ENCODE measurements at regions not wholly inside any gene's neighbourhood (a gene's known extent, or its start where the extent isn't known, plus 50 kb on each side); places are given as distances from the start of the nearest gene placed in this dataset.
A peak's percentile ranks its signal among the peaks of the same experiment; 100 is the strongest.

GRCh38 chr20:24148372-24148771 lies 159.8 kb upstream of the GGTLC1 start:
- H3K36me3 ChIP-seq (ENCODE audit: control insufficient read depth in 3 of 3, insufficient read depth in 2 of 3, low read depth in 1 of 3, low read length in 3 of 3) = no peaks in the 10 kb centered on the region
- peaks cover 0 to 3% of the 10 kb centered on the region in 2 donors for H3K9me3 ChIP-seq (ENCODE audit: control insufficient read depth in 2 of 2, insufficient read depth in 1 of 2, low read depth in 1 of 2, low read length in 1 of 2)
- 54 to 72% (median 56%) methylated on average over 7 of the region's 7 CpGs for WGBS, 3 donors
- H3K4me3 ChIP-seq (ENCODE audit: low read depth in 1 of 3, low read length in 3 of 3) = no peak overlapping the region
- no peak for FAIRE-seq
- no peaks in the 10 kb centered on the region for H3K4me1 ChIP-seq (ENCODE audit: control insufficient read depth in 3 of 3, insufficient read depth in 2 of 3, low read depth in 1 of 3, low read length in 2 of 3)
- peak; percentile 6 to 30 for DNase-seq
- no peaks in the 10 kb centered on the region for H3K27me3 ChIP-seq (ENCODE audit: control insufficient read depth in 3 of 3, insufficient read depth in 3 of 3, low read length in 3 of 3)
- H3K27ac ChIP-seq (ENCODE audit: low read depth in 1 of 3, low read length in 2 of 3) = no peak overlapping the region

GRCh38 chr20:24147961-24148360 lies 159.4 kb upstream of the GGTLC1 start:
- 50 to 71% (median 54%) methylated on average over 4 of the region's 4 CpGs for WGBS, 3 donors
- Histone ChIP-seq H3K27me3 (ENCODE audit: control insufficient read depth in 3 of 3, insufficient read depth in 3 of 3, low read length in 3 of 3) (no peaks in the 10 kb centered on the region), H3K4me1 (ENCODE audit: control insufficient read depth in 3 of 3, insufficient read depth in 2 of 3, low read depth in 1 of 3, low read length in 2 of 3) (no peaks in the 10 kb centered on the region), H3K27ac (ENCODE audit: low read depth in 1 of 3, low read length in 2 of 3) (no peak overlapping the region), H3K4me3 (ENCODE audit: low read depth in 1 of 3, low read length in 3 of 3) (no peak overlapping the region), H3K36me3 (ENCODE audit: control insufficient read depth in 3 of 3, insufficient read depth in 2 of 3, low read depth in 1 of 3, low read length in 3 of 3) (no peaks in the 10 kb centered on the region), H3K9me3 (ENCODE audit: control insufficient read depth in 2 of 2, insufficient read depth in 1 of 2, low read depth in 1 of 2, low read length in 1 of 2) (peaks cover 0 to 3% of the 10 kb centered on the region in 2 donors)
- DNase-seq (no peak), FAIRE-seq (no peak)

- no peak for FAIRE-seq
These were observed 158.9 kb upstream of the GGTLC1 start for GRCh38 chr20:24147479-24147878.

GRCh38 chr20:24146231-24146634 lies 157.7 kb upstream of the GGTLC1 start:
- no peak overlapping the region for H3K4me3 ChIP-seq (ENCODE audit: low read depth in 1 of 3, low read length in 3 of 3)
- DNase-seq = no peak
- H3K36me3 ChIP-seq (ENCODE audit: control insufficient read depth in 3 of 3, insufficient read depth in 2 of 3, low read depth in 1 of 3, low read length in 3 of 3) = no peaks in the 10 kb centered on the region
- H3K9me3 ChIP-seq (ENCODE audit: control insufficient read depth in 2 of 2, insufficient read depth in 1 of 2, low read depth in 1 of 2, low read length in 1 of 2) = peaks cover 0 to 7% of the 10 kb centered on the region in 2 donors
- no peak for FAIRE-seq
- no peaks in the 10 kb centered on the region for H3K27me3 ChIP-seq (ENCODE audit: control insufficient read depth in 3 of 3, insufficient read depth in 3 of 3, low read length in 3 of 3)
- H3K4me1 ChIP-seq (ENCODE audit: control insufficient read depth in 3 of 3, insufficient read depth in 2 of 3, low read depth in 1 of 3, low read length in 2 of 3) = no peaks in the 10 kb centered on the region
- H3K27ac ChIP-seq (ENCODE audit: low read depth in 1 of 3, low read length in 2 of 3) = no peak overlapping the region

More at GRCh38 chr20:24147479-24147878, 158.9 kb upstream of the GGTLC1 start:
- H3K9me3 ChIP-seq (ENCODE audit: control insufficient read depth in 2 of 2, insufficient read depth in 1 of 2, low read depth in 1 of 2, low read length in 1 of 2) = peaks cover 0 to 3% of the 10 kb centered on the region in 2 donors
- no peak overlapping the region for H3K4me3 ChIP-seq (ENCODE audit: low read depth in 1 of 3, low read length in 3 of 3)
- no peak overlapping the region for H3K27ac ChIP-seq (ENCODE audit: low read depth in 1 of 3, low read length in 2 of 3)
- WGBS, 3 donors = 58 to 79% (median 74%) methylated on average over 5 of the region's 5 CpGs
- H3K36me3 ChIP-seq (ENCODE audit: control insufficient read depth in 3 of 3, insufficient read depth in 2 of 3, low read depth in 1 of 3, low read length in 3 of 3) = no peaks in the 10 kb centered on the region
- no peaks in the 10 kb centered on the region for H3K4me1 ChIP-seq (ENCODE audit: control insufficient read depth in 3 of 3, insufficient read depth in 2 of 3, low read depth in 1 of 3, low read length in 2 of 3)
- H3K27me3 ChIP-seq (ENCODE audit: control insufficient read depth in 3 of 3, insufficient read depth in 3 of 3, low read length in 3 of 3) = no peaks in the 10 kb centered on the region
- DNase-seq = no peak

- H3K27me3 ChIP-seq (ENCODE audit: control insufficient read depth in 3 of 3, insufficient read depth in 3 of 3, low read length in 3 of 3) = no peaks in the 10 kb centered on the region
- DNase-seq (no peak), FAIRE-seq (no peak)
- no peak overlapping the region for H3K27ac ChIP-seq (ENCODE audit: low read depth in 1 of 3, low read length in 2 of 3)
- H3K9me3 ChIP-seq (ENCODE audit: control insufficient read depth in 2 of 2, insufficient read depth in 1 of 2, low read depth in 1 of 2, low read length in 1 of 2) = peaks cover 0 to 11% of the 10 kb centered on the region in 2 donors
- WGBS, 3 donors = 70 to 78% (median 74%) methylated on average over 8 of the region's 8 CpGs
- no peaks in the 10 kb centered on the region for H3K4me1 ChIP-seq (ENCODE audit: control insufficient read depth in 3 of 3, insufficient read depth in 2 of 3, low read depth in 1 of 3, low read length in 2 of 3)
- no peak overlapping the region for H3K4me3 ChIP-seq (ENCODE audit: low read depth in 1 of 3, low read length in 3 of 3)
- H3K36me3 ChIP-seq (ENCODE audit: control insufficient read depth in 3 of 3, insufficient read depth in 2 of 3, low read depth in 1 of 3, low read length in 3 of 3) = no peaks in the 10 kb centered on the region
These were observed 155.8 kb upstream of the GGTLC1 start for GRCh38 chr20:24144371-24144770.

GRCh38 chr20:24141111-24141510 lies 152.5 kb upstream of the GGTLC1 start:
- Histone ChIP-seq H3K36me3 (ENCODE audit: control insufficient read depth in 3 of 3, insufficient read depth in 2 of 3, low read depth in 1 of 3, low read length in 3 of 3) (no peaks in the 10 kb centered on the region), H3K9me3 (ENCODE audit: control insufficient read depth in 2 of 2, insufficient read depth in 1 of 2, low read depth in 1 of 2, low read length in 1 of 2) (peaks cover 0 to 8% of the 10 kb centered on the region in 2 donors), H3K4me3 (ENCODE audit: low read depth in 1 of 3, low read length in 3 of 3) (no peak overlapping the region), H3K27ac (ENCODE audit: low read depth in 1 of 3, low read length in 2 of 3) (no peak overlapping the region), H3K4me1 (ENCODE audit: control insufficient read depth in 3 of 3, insufficient read depth in 2 of 3, low read depth in 1 of 3, low read length in 2 of 3) (no peaks in the 10 kb centered on the region), H3K27me3 (ENCODE audit: control insufficient read depth in 3 of 3, insufficient read depth in 3 of 3, low read length in 3 of 3) (no peaks in the 10 kb centered on the region)
- FAIRE-seq = no peak
- DNase-seq = no peak
- 70 to 85% (median 77%) methylated on average over 6 of the region's 6 CpGs for WGBS, 3 donors

GRCh38 chr20:24139846-24140245 lies 151.3 kb upstream of the GGTLC1 start:
- H3K36me3 ChIP-seq (ENCODE audit: control insufficient read depth in 3 of 3, insufficient read depth in 2 of 3, low read depth in 1 of 3, low read length in 3 of 3) = no peaks in the 10 kb centered on the region
- H3K4me1 ChIP-seq (ENCODE audit: control insufficient read depth in 3 of 3, insufficient read depth in 2 of 3, low read depth in 1 of 3, low read length in 2 of 3) = no peaks in the 10 kb centered on the region
- H3K27ac ChIP-seq (ENCODE audit: low read depth in 1 of 3, low read length in 2 of 3) = no peak overlapping the region
- FAIRE-seq (no peak), DNase-seq (no peak)
- no peak overlapping the region for H3K4me3 ChIP-seq (ENCODE audit: low read depth in 1 of 3, low read length in 3 of 3)
- no peaks in the 10 kb centered on the region for H3K27me3 ChIP-seq (ENCODE audit: control insufficient read depth in 3 of 3, insufficient read depth in 3 of 3, low read length in 3 of 3)
- WGBS, 3 donors = 84 to 95% (median 85%) methylated on average over 1 of the region's 1 CpG
- H3K9me3 ChIP-seq (ENCODE audit: control insufficient read depth in 2 of 2, insufficient read depth in 1 of 2, low read depth in 1 of 2, low read length in 1 of 2) = peaks cover 0 to 8% of the 10 kb centered on the region in 2 donors

GRCh38 chr20:24138951-24139350 lies 150.4 kb upstream of the GGTLC1 start:
- WGBS, 3 donors = 73 to 84% (median 83%) methylated on average over 2 of the region's 2 CpGs
- Histone ChIP-seq H3K4me1 (ENCODE audit: control insufficient read depth in 3 of 3, insufficient read depth in 2 of 3, low read depth in 1 of 3, low read length in 2 of 3) (no peaks in the 10 kb centered on the region), H3K27ac (ENCODE audit: low read depth in 1 of 3, low read length in 2 of 3) (no peak overlapping the region), H3K27me3 (ENCODE audit: control insufficient read depth in 3 of 3, insufficient read depth in 3 of 3, low read length in 3 of 3) (no peaks in the 10 kb centered on the region), H3K9me3 (ENCODE audit: control insufficient read depth in 2 of 2, insufficient read depth in 1 of 2, low read depth in 1 of 2, low read length in 1 of 2) (peaks cover 0 to 8% of the 10 kb centered on the region in 2 donors), H3K36me3 (ENCODE audit: control insufficient read depth in 3 of 3, insufficient read depth in 2 of 3, low read depth in 1 of 3, low read length in 3 of 3) (no peaks in the 10 kb centered on the region), H3K4me3 (ENCODE audit: low read depth in 1 of 3, low read length in 3 of 3) (no peak overlapping the region)
- DNase-seq = no peak
- FAIRE-seq = no peak

GRCh38 chr20:24138196-24138857 lies 149.7 kb upstream of the GGTLC1 start:
- no peak for FAIRE-seq
- Histone ChIP-seq H3K27ac (ENCODE audit: low read depth in 1 of 3, low read length in 2 of 3) (no peak overlapping the region), H3K36me3 (ENCODE audit: control insufficient read depth in 3 of 3, insufficient read depth in 2 of 3, low read depth in 1 of 3, low read length in 3 of 3) (no peaks in the 10 kb centered on the region), H3K27me3 (ENCODE audit: control insufficient read depth in 3 of 3, insufficient read depth in 3 of 3, low read length in 3 of 3) (no peaks in the 10 kb centered on the region), H3K4me1 (ENCODE audit: control insufficient read depth in 3 of 3, insufficient read depth in 2 of 3, low read depth in 1 of 3, low read length in 2 of 3) (no peaks in the 10 kb centered on the region), H3K4me3 (ENCODE audit: low read depth in 1 of 3, low read length in 3 of 3) (no peak overlapping the region), H3K9me3 (ENCODE audit: control insufficient read depth in 2 of 2, insufficient read depth in 1 of 2, low read depth in 1 of 2, low read length in 1 of 2) (peaks cover 0 to 8% of the 10 kb centered on the region in 2 donors)
- no peak for DNase-seq
- 71 to 75% (median 72%) methylated on average over 5 of the region's 5 CpGs for WGBS, 3 donors
